Left ventricle myocardium inferior (tissue), 1 donor: ENCODE measurements at regions not wholly inside any gene's neighbourhood (a gene's known extent, or its start where the extent isn't known, plus 50 kb on each side); places are given as distances from the start of the nearest gene placed in this dataset.
"Not testable (repeated sequence)": the region's sequence is repeated elsewhere in the genome, so short reads cannot be mapped to it uniquely, and the experiment has no call there.

Experiments used
- DNase-seq: peaks from one replicate; pipeline ENCODE4 v3.0.0-alpha.2; 2020
- H3K27ac ChIP-seq: fragments of 200-600 bp; replicated peaks from 2 replicates; pipeline ENCODE4 v1.8.0; 2021
- H3K27me3 ChIP-seq: fragments of 200-600 bp; 2 replicates; pipeline ENCODE4 v1.8.0; 2021; ENCODE audit warnings: low read depth
- H3K36me3 ChIP-seq: fragments of 200-600 bp; 2 replicates; pipeline ENCODE4 v1.8.0; 2021
- H3K4me1 ChIP-seq: fragments of 200-600 bp; 2 replicates; pipeline ENCODE4 v1.8.0; 2021
- H3K4me3 ChIP-seq: fragments of 200-600 bp; 2 replicates; pipeline ENCODE4 v1.8.0; 2021; ENCODE audit warnings: mild to moderate bottlenecking, moderate library complexity
- H3K9me3 ChIP-seq: fragments of 200-600 bp; replicated peaks from 2 replicates; pipeline ENCODE4 v1.8.0; 2021
- CTCF ChIP-seq: fragments of 200-600 bp; IDR thresholded peaks from 2 replicates; pipeline ENCODE4 v1.8.0; 2021; ENCODE audit warnings: antibody characterized with exemption, mild to moderate bottlenecking, borderline replicate concordance
- intact Hi-C: fragments of 100-400 bp; cut with micrococcal nuclease; formaldehyde crosslinking; loops from one replicate; pipeline ENCODE4 v1.11.0; 2022
- donor health status: DM: no; HTN: yes; CAD: no; lungs with severe emphysema.

- Histone ChIP-seq H3K36me3 (no peaks in the 10 kb centered on the region), H3K27me3 (no peaks in the 10 kb centered on the region), H3K27ac (no peak overlapping the region), H3K4me3 (no peak overlapping the region), H3K9me3 (no peaks in the 10 kb centered on the region), H3K4me1 (no peaks in the 10 kb centered on the region)
- no peak for TF ChIP-seq CTCF
- no peak for DNase-seq
- intact Hi-C loops: no loop called here
These were observed 132.2 kb upstream of the PMCH start for GRCh38 chr12:102329883-102330282.

- Histone ChIP-seq H3K4me3 (no peak overlapping the region), H3K27ac (no peak overlapping the region), H3K36me3 (no peaks in the 10 kb centered on the region), H3K27me3 (no peaks in the 10 kb centered on the region), H3K4me1 (no peaks in the 10 kb centered on the region), H3K9me3 (no peaks in the 10 kb centered on the region)
- DNase-seq: no peak
- intact Hi-C loops: no loop called here
- TF ChIP-seq CTCF: no peak
These were observed 129.3 kb upstream of the PMCH start for GRCh38 chr12:102326982-102327381.

- H3K36me3 ChIP-seq, intact Hi-C loops, H3K27me3 ChIP-seq, H3K4me3 ChIP-seq, H3K27ac ChIP-seq, H3K4me1 ChIP-seq, H3K9me3 ChIP-seq, DNase-seq: not testable (repeated sequence)
These were observed 127.5 kb upstream of the PMCH start for GRCh38 chr12:102325108-102325507.

- no peak for TF ChIP-seq CTCF
These were observed 126.2 kb upstream of the PMCH start for GRCh38 chr12:102323799-102324198.

GRCh38 chr12:102322254-102322653, 124.6 kb upstream of the PMCH start:
- H3K9me3 ChIP-seq: no peaks in the 10 kb centered on the region
- H3K4me1 ChIP-seq: no peaks in the 10 kb centered on the region
- H3K27me3 ChIP-seq: no peaks in the 10 kb centered on the region
- no peak overlapping the region for H3K4me3 ChIP-seq
- no peak for DNase-seq
- no peak overlapping the region for H3K27ac ChIP-seq
- TF ChIP-seq CTCF: no peak
- intact Hi-C loops: no loop called here
- H3K36me3 ChIP-seq: no peaks in the 10 kb centered on the region

More at GRCh38 chr12:102323799-102324198, 126.2 kb upstream of the PMCH start:
- Histone ChIP-seq H3K4me1 (no peaks in the 10 kb centered on the region), H3K27ac (no peak overlapping the region), H3K9me3 (no peaks in the 10 kb centered on the region), H3K4me3 (no peak overlapping the region), H3K36me3 (no peaks in the 10 kb centered on the region), H3K27me3 (no peaks in the 10 kb centered on the region)
- DNase-seq: no peak
- intact Hi-C loops: no loop called here

GRCh38 chr12:102321305-102322082, 123.9 kb upstream of the PMCH start:
- Histone ChIP-seq H3K36me3 (no peaks in the 10 kb centered on the region), H3K27me3 (no peaks in the 10 kb centered on the region), H3K27ac (no peak overlapping the region), H3K4me1 (no peaks in the 10 kb centered on the region), H3K4me3 (no peak overlapping the region), H3K9me3 (no peaks in the 10 kb centered on the region)
- no peak for DNase-seq
- no peak for TF ChIP-seq CTCF
- intact Hi-C loops: no loop called here
